ENCODE measurements at regions not wholly inside any gene's neighbourhood (a gene's known extent, or its start where the extent isn't known, plus 50 kb on each side); places are given as distances from the start of the nearest gene placed in this dataset.

DNA sequence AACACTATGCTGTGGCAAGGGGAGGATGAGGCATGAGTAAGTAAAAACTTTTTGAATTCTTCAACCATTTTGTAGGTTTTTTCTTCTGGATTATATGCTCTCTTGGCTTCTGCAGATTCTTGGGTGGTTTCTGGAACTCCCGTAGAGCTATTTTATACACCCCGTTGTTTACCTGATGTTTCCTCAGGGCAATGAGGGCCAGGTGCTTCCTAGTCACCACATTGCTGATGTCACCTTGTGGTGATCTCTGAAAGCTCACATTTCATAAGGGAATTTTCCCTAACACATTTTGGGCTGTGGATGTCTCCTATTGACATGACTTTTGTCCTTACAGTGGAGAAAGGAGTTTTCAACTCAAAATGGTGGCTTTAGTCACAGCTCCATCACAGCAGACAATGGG lies 356.6 kb downstream of the PLA2G4A start:
- TF ChIP-seq EZH2 (IDR thresholded peaks at IDR 0.05; ENCODE audit: low read depth) = no peak
- TF ChIP-seq, protein P1, sequence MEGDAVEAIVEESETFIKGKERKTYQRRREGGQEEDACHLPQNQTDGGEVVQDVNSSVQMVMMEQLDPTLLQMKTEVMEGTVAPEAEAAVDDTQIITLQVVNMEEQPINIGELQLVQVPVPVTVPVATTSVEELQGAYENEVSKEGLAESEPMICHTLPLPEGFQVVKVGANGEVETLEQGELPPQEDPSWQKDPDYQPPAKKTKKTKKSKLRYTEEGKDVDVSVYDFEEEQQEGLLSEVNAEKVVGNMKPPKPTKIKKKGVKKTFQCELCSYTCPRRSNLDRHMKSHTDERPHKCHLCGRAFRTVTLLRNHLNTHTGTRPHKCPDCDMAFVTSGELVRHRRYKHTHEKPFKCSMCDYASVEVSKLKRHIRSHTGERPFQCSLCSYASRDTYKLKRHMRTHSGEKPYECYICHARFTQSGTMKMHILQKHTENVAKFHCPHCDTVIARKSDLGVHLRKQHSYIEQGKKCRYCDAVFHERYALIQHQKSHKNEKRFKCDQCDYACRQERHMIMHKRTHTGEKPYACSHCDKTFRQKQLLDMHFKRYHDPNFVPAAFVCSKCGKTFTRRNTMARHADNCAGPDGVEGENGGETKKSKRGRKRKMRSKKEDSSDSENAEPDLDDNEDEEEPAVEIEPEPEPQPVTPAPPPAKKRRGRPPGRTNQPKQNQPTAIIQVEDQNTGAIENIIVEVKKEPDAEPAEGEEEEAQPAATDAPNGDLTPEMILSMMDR (conservative IDR thresholded peaks at IDR 0.05) = no peak

Data from PC-9 (cell line).